ENCODE measurements at regions not wholly inside any gene's neighbourhood (a gene's known extent, or its start where the extent isn't known, plus 50 kb on each side); places are given as distances from the start of the nearest gene placed in this dataset.

- no peak for DNase-seq (ENCODE audit: low spot score)
Observed at GRCh38 chr14:51548187-51548586, 103.5 kb upstream of the FRMD6 start.

- no peak for DNase-seq (ENCODE audit: low spot score)
Observed at GRCh38 chr14:51550636-51551035, 101.1 kb upstream of the FRMD6 start.

DNA sequence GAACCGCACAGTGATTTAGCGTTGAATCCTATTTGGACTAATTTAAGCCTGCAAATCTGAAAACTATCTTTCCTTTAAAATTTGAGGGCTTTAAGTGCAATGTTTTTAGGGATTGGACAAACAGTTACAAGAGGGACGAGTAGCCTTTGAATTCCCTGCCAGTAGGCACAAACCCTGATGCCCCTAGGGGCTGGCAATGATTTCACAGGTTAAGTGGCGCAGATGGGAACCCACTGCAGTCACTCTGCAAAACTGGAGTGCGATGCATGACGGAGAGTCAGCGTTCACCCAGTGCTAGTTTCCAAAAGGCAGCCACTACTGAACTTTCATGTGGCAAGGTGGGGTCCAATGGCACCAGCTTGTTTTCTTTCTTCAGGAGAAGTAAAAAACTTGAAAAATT, 99.4 kb upstream of the FRMD6 start:
- no peak for DNase-seq (ENCODE audit: low spot score)

DNA sequence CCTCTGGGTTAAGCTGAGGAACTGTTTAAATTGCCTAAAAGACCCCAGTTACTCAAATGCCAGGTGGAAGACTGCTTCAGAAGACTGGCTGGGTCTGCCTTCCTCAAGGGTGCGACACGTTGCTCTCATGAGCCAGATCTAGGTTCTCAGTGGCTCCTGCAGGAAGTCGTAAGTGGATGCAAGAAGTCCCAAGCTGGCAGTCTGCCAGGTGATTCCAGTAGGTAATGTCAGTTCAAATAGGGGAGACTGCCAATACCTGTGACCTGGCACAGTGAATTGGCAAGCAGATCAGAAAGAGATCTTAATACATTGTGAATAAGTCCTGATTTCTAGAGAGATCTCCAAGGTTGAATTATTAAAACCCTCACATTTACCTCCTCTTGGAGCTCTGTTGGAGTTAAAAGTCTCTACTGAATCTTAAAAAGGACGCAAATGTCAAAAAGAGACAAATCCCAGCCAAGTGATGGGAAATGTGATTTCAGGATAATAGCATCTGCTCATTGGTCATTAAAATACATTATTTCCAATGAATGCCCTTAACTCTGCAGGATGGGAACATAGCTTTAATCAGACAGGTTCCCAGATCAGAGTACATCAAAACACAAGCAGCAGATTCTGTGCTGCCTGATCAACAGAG, 98.8 kb upstream of the FRMD6 start:
- peak; percentile 40 for DNase-seq (ENCODE audit: low spot score)

DNA sequence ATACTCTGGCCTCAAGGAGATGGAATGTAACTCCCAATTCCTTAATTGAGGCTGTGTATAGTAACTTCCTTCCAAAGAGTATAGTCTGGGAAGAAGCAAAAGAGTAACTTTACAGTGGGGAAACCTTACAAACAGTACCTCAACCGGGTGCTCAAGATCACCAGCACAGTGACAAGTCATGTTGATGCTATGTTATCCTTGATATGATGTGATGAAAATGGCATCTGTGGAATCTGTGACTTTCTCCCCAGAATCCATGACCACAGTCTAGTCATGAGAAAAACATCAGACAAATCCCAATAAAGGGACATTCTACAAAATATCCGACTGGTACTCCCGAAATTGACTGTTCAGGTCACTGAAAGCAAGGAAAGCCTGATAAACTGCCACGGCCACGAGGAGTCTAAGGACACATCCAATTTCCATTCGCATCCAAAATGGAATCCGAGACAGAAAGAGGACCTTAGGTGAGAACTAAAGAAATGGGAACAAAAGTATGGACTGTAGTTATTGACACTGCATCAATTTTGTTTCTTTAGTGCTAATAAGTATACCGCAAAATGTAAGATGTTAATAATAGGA, 97.3 kb upstream of the FRMD6 start:
- peak; percentile 15 for DNase-seq (ENCODE audit: low spot score)

DNA sequence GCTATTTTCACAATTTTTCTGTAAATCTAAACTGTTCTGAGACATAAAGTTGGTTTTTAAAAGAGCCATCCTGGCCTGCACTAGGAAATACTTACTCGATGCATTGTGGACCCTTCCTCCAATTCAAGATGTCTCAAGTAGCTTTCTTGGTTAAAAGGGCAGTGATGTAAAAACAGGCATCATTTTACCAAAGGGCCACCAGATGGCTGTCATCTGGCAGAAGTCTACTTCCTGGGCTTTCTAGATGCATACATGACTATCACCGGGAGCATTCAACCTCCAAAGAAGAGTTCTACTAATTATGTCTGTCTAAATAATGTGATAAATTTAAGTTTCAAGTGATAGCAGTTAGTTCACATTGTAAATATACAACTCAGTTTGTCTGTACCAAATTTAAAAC, 96.8 kb upstream of the FRMD6 start:
- DNase-seq (ENCODE audit: low spot score): no peak

DNA sequence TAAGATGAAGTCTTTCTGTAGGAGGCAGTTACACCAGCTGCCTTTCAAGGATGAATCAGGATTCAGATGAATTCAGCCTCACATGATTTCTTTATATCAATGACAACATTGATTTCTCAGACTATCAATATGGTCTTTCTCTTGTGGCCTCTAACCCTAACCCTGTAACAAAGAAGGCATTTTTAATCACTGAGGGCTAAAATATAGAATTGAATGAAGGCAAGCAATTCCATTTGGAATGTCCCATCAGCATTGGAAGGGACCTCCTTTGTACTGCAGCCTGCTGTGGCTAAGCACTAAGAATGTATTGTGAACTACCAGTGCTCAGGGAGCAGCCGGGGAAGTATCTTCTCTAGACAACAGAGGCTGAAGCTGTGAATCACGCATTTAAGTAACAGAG, 90.6 kb upstream of the FRMD6 start:
- no peak for DNase-seq (ENCODE audit: low spot score)

DNA sequence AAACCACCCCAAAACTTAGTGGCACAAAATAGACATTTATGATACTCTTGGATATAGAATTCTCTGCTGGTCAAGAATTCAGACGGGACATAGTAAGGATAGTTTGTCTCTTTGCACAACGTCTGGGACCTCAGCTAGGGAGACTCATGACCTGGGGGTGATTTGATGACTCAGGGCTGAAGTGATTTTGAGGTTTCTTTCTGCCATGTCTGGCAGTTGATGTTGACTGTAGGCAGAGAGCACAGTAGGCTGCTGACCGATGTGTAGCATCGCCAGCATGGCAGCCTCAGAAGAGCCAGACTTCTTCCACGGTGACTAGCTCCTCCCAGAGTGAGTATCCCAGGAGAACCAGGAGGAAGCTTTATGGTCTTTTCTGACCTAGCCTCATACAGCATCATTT, 88.9 kb upstream of the FRMD6 start:
- no peak for DNase-seq (ENCODE audit: low spot score)

- DNase-seq (ENCODE audit: low spot score): no peak
Observed at GRCh38 chr14:51563560-51563959, 88.2 kb upstream of the FRMD6 start.

GRCh38 chr14:51564460-51564859, 87.2 kb upstream of the FRMD6 start:
- DNase-seq (ENCODE audit: low spot score): no peak

GRCh38 chr14:51564986-51565604, 86.6 kb upstream of the FRMD6 start:
- peak; percentile 22 for DNase-seq (ENCODE audit: low spot score)

- no peak for DNase-seq (ENCODE audit: low spot score)
Observed at GRCh38 chr14:51566831-51567582, 84.7 kb upstream of the FRMD6 start.

DNA sequence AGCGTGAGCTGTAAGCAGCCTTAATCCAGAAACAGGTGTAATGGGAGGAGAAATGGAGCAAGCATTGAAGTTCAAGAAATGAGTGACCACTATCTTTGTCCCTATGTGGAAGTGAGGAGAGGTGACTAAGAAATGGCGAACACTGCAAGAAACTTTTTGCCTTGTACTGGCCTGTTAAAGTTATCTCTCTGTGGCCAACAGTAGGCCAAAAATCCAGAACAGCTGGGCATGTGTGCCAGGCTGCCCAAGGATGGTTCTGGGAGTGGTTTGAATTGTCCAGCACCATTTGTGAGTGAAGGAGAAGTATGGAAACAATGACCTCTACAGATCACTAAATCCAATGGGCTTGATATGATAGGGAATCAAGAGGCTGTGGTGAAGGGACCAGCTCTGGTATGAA, 83.3 kb upstream of the FRMD6 start:
- DNase-seq (ENCODE audit: low spot score): no peak

DNA sequence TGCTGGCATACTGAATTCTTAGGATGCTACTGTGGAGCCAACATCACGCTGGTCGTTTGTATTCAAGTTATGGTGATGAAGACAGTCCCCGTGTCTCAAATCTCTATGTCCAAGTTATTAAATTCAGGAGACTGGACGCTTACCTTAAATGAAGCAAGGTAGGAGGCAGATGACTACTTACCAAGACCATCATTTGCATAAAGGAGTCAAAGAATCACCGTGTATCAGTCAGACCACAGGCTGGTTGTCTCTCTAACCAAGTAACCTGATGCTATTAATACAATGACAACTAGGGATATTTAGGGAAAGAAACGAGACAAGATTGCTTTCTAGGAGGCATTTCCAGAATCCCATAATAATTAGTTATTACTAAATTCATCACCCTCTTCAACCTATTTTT, 78.1 kb upstream of the FRMD6 start:
- no peak for DNase-seq (ENCODE audit: low spot score)

DNA sequence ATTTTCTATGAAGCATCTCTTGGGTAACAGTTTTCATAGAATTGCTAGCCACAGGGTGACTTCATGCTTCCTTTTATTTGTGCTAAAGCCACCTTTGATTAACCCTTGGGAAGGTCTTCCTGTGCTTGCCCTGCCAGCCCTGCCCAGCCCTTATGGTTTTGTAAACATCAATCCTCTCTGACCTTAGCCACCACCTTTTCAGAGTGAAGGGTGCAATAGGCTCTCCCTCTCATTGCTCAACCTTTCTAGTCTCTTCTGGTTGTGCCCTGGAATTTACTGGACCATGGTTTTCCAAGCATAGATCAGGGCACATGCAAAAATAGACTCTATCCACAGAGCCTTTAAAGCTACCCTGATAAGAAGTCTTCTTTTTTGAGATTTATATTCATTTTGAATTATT, 77.7 kb upstream of the FRMD6 start:
- DNase-seq (ENCODE audit: low spot score): no peak

GRCh38 chr14:51575349-51576116, 76.2 kb upstream of the FRMD6 start:
- no peak for DNase-seq (ENCODE audit: low spot score)

DNA sequence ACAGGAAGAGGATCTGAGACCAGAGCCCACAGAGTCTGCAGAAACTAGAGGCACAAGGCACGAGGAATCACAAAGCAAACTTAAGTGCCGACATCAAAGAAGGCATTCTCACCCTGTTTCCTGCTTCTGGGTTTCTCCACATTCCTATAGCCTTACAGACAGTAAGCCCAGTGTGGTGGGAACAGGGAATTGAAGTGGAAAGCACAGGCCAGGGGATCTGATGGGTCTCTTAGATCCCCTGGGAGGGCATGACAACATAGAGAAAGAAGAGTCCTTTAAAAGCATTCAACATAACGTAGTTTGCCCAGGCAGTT, 75.6 kb upstream of the FRMD6 start:
- no peak for DNase-seq (ENCODE audit: low spot score)

DNA sequence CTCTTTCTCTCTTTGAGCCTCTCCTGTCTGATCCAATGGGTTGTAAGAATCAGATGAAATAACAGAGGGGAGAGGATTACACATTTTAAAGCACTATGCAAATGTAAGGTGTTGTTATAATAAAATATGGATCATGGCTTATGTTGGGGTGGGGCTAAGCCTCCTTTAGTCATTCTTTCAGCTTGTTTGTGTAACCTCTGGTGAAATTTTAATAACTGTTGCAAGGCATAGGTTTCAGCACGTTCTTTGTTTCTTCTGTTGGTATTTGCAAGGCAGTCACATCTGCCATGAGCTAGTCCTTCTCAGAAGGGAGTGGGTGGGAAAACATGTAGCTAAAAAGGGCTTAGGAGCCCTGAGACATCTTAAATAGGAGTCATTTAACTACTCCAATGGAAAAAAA, 74.8 kb upstream of the FRMD6 start:
- DNase-seq (ENCODE audit: low spot score): no peak

DNA sequence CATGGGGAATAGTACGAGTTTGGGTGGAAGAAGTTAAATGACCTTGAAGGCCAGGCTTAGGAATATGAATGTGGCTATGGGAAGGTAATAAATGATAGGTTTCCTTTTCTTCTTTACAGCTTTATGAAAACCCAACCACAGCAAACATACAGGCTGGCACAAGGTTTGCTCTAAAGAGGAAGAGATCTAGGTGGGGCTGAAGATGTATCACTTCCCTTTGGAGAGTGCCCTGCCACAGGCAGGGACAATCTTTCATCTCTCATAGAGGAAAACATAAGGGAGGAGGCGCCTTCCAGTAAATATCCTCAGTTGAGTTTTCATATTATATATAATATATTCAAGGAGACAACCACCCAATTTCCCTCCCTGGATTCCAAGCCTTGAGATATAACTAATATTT, 72.9 kb upstream of the FRMD6 start:
- DNase-seq (ENCODE audit: low spot score): no peak

GRCh38 chr14:51581017-51581881, 70.5 kb upstream of the FRMD6 start:
- peak; percentile 49 for DNase-seq (ENCODE audit: low spot score)

- DNase-seq (ENCODE audit: low spot score): no peak
Observed at GRCh38 chr14:51582437-51582836, 69.3 kb upstream of the FRMD6 start.

- DNase-seq (ENCODE audit: low spot score): no peak
Observed at GRCh38 chr14:51585055-51585454, 66.7 kb upstream of the FRMD6 start.

Data from LoVo (cell line).